Thyroid gland (tissue), 4 donors: ENCODE measurements at regions not wholly inside any gene's neighbourhood (a gene's known extent, or its start where the extent isn't known, plus 50 kb on each side); places are given as distances from the start of the nearest gene placed in this dataset.

Experiments
- DNase-seq, 2 donors: peaks; one replicate each; pipeline ENCODE4 v3.0.0-alpha.2; 2019
- H3K27ac ChIP-seq, 3 donors: fragments of 200-600 bp; sonication (generic); 1 replicate in 2 of 3; 2 replicates in 1 of 3; pipeline ENCODE4 v1.5.1; 2016 to 2019; ENCODE audit warnings: mild to moderate bottlenecking in 1 of 3, moderate library complexity in 1 of 3
- H3K27me3 ChIP-seq: fragments of 200-600 bp; sonication (generic); one replicate; pipeline ENCODE4 v1.5.1; 2019
- H3K36me3 ChIP-seq, 2 donors: fragments of 200-600 bp; sonication (generic); one replicate each; pipeline ENCODE4 v1.5.1; 2016 to 2019
- H3K4me1 ChIP-seq, 2 donors: fragments of 200-600 bp; sonication (generic); one replicate each; pipeline ENCODE4 v1.5.1; 2017 to 2019
- H3K4me3 ChIP-seq, 3 donors: fragments of 200-600 bp; sonication (generic); replicated peaks in 1 of 3; 1 replicate in 2 of 3; 2 replicates in 1 of 3; pipeline ENCODE4 v1.5.1; 2016; ENCODE audit warnings: mild to moderate bottlenecking in 1 of 3
- H3K9me3 ChIP-seq: fragments of 200-600 bp; sonication (generic); one replicate; pipeline ENCODE4 v1.5.1; 2017
- CTCF ChIP-seq, 6 experiments: fragments of 200-600 bp in 3 of 6; fragments of 450-650 bp in 3 of 6; sonication (generic) in 3 of 6; IDR thresholded peaks; one replicate each; pipeline ENCODE4 v1.5.1; 2016 to 2019; ENCODE audit warnings: antibody characterized with exemption in 6 of 6, mild to moderate bottlenecking in 2 of 6, inconsistent platforms in 1 of 6, moderate library complexity in 1 of 6
- POLR2A ChIP-seq, 2 donors: fragments of 450-650 bp; IDR thresholded peaks; one replicate each; pipeline ENCODE4 v1.6.1; 2017; ENCODE audit warnings: antibody characterized with exemption in 2 of 2, mild to moderate bottlenecking in 2 of 2, moderate library complexity in 1 of 2
- WGBS, 2 donors: methylation state at CpG; one replicate each; pipeline ENCODE4 v1.1.5; 2017; 5-methylcytosine and 5-hydroxymethylcytosine counted together
- intact Hi-C: fragments of 100-400 bp; cut with DNase I; formaldehyde crosslinking; loops from one replicate; pipeline ENCODE4 v1.15.1; 2023

DNA sequence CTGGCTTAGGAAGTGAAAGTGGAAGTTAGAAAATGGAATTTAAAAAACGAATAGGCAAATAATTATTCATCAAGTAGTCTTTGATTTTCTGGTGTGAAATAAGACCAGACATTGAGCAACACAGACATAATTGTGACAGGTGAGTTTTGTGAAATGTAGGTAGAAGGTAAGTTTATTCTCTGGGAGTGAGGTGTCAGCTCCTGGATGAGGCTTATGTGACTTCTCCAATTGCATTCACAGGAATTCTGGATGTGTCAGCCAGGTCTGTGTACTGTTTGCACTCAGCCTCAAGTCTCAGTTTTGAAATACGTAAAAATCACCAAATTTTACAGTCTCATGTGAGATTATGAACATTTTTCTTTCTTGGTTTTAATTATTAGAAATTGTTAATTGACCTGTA is 537.6 kb downstream of the CETN3 start:
- Histone ChIP-seq H3K27ac (no peak overlapping the region), H3K4me1 (peaks cover 0 to 10% of the 10 kb centered on the region in 2 donors), H3K36me3 (no peaks in the 10 kb centered on the region), H3K9me3 (no peaks in the 10 kb centered on the region), H3K4me3 (no peak overlapping the region), H3K27me3 (no peaks in the 10 kb centered on the region)
- TF ChIP-seq POLR2A (IDR thresholded peaks at IDR 0.05) = no peak
- TF ChIP-seq CTCF (IDR thresholded peaks at IDR 0.05) = no peak
- intact Hi-C loops = no loop called here
- no peak for DNase-seq
- 59 to 64% methylated on average over 2 of the region's 2 CpGs for WGBS, 2 donors

DNA sequence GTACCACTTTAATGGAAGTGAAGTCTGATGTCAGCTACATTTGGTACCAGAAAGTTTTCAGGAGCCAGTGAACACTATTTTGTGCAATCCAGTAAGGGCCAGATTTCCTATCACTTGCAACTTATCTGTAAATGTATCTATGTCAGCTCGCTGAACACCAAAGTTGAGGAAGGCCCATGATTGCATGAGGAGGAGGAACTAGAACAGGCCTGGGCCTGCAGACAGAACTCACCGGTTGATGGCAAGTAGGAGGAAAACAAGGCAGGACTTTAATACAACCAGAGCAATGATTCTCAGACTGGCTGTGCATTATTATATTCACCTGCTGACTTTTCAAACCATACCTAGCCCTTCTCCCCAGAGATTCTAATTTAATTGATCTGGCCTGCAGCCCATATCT is 540.2 kb downstream of the CETN3 start:
- no peak overlapping the region for H3K4me3 ChIP-seq
- H3K9me3 ChIP-seq = no peaks in the 10 kb centered on the region
- no peak for DNase-seq
- TF ChIP-seq CTCF (IDR thresholded peaks at IDR 0.05) (no peak), POLR2A (IDR thresholded peaks at IDR 0.05) (no peak)
- 92 to 96% methylated on average over 2 of the region's 2 CpGs for WGBS, 2 donors
- peaks cover 0 to 10% of the 10 kb centered on the region in 2 donors for H3K4me1 ChIP-seq
- intact Hi-C loops = no loop called here
- no peak overlapping the region for H3K27ac ChIP-seq
- H3K36me3 ChIP-seq = no peaks in the 10 kb centered on the region
- no peaks in the 10 kb centered on the region for H3K27me3 ChIP-seq

- no peaks in the 10 kb centered on the region for H3K4me1 ChIP-seq
- H3K9me3 ChIP-seq = no peaks in the 10 kb centered on the region
- H3K27ac ChIP-seq = no peak overlapping the region
- H3K4me3 ChIP-seq = no peak overlapping the region
- H3K36me3 ChIP-seq = no peaks in the 10 kb centered on the region
- intact Hi-C loops = no loop called here
- no peak for TF ChIP-seq POLR2A (IDR thresholded peaks at IDR 0.05)
- H3K27me3 ChIP-seq = no peaks in the 10 kb centered on the region
- 85 to 91% methylated on average over 3 of the region's 3 CpGs for WGBS, 2 donors
- DNase-seq = no peak
Measured at GRCh38 chr5:89866410-89866809, 543.1 kb downstream of the CETN3 start.

DNA sequence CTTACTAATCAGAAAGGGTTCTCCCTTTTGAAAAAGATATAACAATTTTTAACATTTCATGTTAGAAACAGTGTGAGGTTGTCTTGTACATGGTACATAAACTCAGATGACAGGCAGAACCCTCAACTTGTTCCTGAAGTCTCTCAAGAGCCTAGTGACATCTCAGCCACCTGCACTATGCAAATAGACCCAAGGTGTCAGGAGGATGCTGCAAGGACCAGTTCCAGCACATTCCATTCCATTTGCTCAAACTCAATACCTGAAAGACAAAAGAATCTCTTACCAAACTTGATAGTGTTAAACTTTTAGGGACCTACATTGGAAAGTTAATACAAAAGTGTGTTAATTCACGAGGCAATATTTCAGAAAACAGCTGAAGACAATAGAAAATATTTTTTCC is 544.6 kb downstream of the CETN3 start:
- H3K27me3 ChIP-seq = no peaks in the 10 kb centered on the region
- H3K36me3 ChIP-seq = no peaks in the 10 kb centered on the region
- no peaks in the 10 kb centered on the region for H3K4me1 ChIP-seq
- TF ChIP-seq POLR2A (IDR thresholded peaks at IDR 0.05) = no peak
- TF ChIP-seq CTCF (IDR thresholded peaks at IDR 0.05) = no peak
- intact Hi-C loops = no loop called here
- no peak overlapping the region for H3K4me3 ChIP-seq
- 93 to 94% methylated on average over 1 of the region's 1 CpG for WGBS, 2 donors
- no peak for DNase-seq
- no peak overlapping the region for H3K27ac ChIP-seq
- H3K9me3 ChIP-seq = no peaks in the 10 kb centered on the region

DNA sequence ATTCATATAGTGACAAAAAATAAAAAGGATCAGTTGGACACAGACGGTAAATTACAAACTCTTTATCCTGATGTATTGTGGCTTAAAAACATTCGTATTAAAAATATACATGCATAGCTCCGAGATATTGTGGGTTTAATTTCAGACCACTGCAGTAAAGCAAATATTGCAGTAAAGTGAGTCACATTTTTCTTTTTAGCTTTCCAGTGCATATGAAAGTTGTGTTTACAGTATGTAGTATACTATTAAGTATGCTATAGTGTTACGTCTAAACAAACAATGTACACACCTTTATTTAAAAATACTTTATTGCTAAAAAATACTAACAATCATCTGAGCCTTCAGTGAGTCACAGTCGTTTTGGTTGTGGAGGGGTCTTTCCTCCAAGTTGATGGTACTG is 551.8 kb downstream of the CETN3 start:
- WGBS, 2 donors = 87% methylated on average over 5 of the region's 5 CpGs
- Histone ChIP-seq H3K4me1 (no peaks in the 10 kb centered on the region), H3K27me3 (no peaks in the 10 kb centered on the region), H3K9me3 (no peaks in the 10 kb centered on the region), H3K36me3 (no peaks in the 10 kb centered on the region), H3K27ac (no peak overlapping the region), H3K4me3 (no peak overlapping the region)
- intact Hi-C loops = no loop called here
- DNase-seq = no peak
- TF ChIP-seq POLR2A (IDR thresholded peaks at IDR 0.05) (no peak), CTCF (IDR thresholded peaks at IDR 0.05) (no peak)

DNA sequence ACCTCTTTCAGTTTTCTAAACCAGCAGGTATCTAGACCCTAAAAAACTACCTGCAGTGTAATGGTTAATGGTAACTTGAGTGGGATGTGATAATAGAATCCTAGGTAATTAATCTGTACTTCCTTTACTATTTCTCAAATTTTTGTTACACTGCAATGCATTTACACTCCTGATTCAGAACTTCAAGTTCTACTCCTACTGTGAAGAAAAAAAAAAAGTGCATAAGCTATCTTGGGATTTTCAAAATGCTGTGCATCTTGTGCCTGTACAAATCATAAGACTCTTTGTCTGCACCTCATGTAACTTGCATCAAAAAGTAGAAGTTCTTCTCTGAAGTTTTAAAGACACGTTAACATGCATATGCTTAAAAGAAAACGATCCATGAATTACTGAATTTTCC is 554.1 kb downstream of the CETN3 start:
- DNase-seq = no peak
- Histone ChIP-seq H3K27ac (no peak overlapping the region), H3K9me3 (no peaks in the 10 kb centered on the region), H3K36me3 (no peaks in the 10 kb centered on the region), H3K4me1 (no peaks in the 10 kb centered on the region), H3K4me3 (no peak overlapping the region), H3K27me3 (no peaks in the 10 kb centered on the region)
- intact Hi-C loops = no loop called here
- 95 to 96% methylated on average over 2 of the region's 2 CpGs for WGBS, 2 donors
- TF ChIP-seq CTCF (IDR thresholded peaks at IDR 0.05) = no peak
- TF ChIP-seq POLR2A (IDR thresholded peaks at IDR 0.05) = no peak
